ENCODE measurements at regions not wholly inside any gene's neighbourhood (a gene's known extent, or its start where the extent isn't known, plus 50 kb on each side); places are given as distances from the start of the nearest gene placed in this dataset.
"Not testable (repeated sequence)": the region's sequence is repeated elsewhere in the genome, so short reads cannot be mapped to it uniquely, and the experiment has no call there.

DNA sequence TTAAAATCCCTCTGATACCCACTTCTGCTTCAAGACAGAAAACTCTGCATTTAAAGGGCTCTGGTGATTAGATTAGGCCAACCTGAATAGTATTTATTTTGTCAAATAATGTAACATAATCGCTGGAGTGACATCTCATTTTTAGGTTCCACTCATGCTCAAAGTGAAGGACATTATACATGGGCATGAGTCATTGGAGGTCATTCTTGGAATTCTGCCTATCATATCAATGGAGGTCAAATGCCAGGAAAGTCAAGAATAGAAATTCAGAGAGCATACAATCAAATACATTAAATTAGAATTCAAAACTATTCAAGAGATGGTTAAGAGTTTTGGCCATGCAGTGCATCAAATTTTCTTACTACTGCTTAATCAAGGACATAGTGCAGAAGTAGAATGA lies 50.8 kb upstream of the PRSS1 start:
- DNase-seq (ENCODE audit: low read depth): no peak

DNA sequence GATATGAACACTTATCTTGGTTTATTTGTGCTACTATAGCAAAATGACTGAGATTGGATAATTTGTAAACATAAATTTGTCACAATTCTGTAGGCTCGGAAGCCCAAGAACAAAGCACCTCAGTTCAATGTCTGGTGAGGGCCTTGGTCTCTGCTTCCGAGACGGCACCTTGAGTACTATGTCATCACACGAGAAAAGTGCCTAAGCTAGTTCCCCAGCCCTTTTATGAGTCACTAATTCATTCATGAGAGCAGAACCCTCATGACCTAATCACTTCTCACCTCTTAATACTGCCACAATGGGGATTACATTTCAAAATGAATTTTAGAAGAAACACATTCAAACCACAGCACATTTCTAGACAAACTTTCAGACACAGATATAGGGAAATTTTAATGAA lies 52.0 kb upstream of the PRSS1 start:
- DNase-seq (ENCODE audit: low read depth): no peak

DNA sequence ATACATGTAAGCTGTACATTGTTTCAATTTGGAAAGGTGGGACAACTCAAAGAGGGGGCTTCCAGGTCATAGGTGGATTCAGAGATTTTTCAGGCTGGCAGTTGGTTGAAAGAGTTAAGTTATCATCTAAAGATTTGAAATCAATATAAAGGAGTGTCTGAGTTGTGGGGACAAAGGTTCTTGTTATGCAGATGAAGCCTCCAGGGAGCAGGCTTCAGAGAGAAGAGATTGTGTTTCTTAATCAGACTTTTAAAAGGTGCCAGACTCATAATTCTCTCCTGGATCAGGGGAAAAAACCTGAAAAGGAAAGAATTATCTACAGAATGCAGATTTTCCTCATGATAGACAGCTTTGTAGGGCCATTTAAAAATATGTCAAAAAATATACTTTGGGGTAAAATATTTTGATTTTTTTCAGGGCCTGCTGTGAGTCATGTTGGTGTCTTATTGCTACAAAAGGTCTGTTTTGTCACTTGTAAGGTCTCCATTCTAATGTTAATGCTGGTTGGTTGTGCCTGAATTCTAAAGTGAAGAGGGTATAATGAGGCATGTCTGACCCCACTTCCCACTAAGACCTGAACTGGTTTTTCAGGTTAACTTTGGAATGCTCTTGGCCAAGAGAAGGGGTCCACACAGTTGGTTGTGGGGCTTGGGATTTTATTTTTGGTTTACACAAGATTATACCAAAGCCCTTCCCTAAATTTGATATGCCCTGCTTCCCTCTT lies 52.7 kb upstream of the PRSS1 start:
- no peak for DNase-seq (ENCODE audit: low read depth)

DNA sequence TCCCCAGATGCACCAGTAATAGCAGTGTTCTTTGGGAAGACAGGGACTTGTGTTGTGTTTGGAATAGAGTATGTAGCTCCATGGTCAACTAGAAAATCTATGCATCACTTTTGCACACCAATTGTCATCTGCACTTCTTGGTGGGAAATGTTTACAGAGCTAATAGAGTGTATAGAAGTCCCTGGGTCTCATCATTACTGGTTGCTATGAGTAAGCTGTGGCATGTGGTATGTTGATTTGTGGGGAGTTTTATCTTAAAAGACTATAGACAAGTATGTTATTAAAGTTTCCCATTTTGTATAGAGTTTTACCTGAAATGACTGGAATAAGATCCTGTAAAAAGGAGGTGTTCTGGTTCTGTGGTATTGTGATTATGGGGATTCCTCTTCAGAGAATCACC lies 55.4 kb upstream of the PRSS1 start:
- DNase-seq (ENCODE audit: low read depth): no peak

DNA sequence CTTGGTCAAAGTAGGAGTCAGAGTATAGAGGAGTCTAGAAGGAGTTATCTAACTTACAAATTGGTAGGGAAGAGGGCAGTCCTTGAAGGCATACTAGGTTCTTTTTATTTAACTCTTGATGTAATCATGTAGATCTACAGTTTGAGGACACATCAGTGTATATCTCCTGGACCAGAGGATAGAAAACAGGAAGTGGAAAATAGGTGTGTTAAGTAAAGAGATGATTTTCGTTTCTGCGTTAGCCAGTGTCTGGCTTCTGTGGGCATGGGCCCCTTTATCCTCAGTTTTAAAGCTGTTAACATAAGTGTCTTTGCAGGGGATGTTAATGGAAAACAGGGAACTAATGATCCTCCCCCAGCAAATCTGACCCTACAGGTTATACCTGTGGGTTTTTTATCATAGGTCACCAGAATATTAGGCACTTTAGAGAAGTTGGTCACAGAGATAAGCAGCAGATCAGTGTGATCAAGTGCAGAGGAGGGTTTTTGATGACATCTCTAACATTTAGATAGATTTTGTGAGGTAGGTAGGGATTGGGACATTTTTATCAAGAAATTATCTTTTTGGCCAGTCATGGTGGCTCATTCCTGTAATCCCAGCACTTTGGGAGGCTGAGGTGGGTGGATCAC lies 58.6 kb upstream of the PRSS1 start:
- DNase-seq (ENCODE audit: low read depth): no peak

DNA sequence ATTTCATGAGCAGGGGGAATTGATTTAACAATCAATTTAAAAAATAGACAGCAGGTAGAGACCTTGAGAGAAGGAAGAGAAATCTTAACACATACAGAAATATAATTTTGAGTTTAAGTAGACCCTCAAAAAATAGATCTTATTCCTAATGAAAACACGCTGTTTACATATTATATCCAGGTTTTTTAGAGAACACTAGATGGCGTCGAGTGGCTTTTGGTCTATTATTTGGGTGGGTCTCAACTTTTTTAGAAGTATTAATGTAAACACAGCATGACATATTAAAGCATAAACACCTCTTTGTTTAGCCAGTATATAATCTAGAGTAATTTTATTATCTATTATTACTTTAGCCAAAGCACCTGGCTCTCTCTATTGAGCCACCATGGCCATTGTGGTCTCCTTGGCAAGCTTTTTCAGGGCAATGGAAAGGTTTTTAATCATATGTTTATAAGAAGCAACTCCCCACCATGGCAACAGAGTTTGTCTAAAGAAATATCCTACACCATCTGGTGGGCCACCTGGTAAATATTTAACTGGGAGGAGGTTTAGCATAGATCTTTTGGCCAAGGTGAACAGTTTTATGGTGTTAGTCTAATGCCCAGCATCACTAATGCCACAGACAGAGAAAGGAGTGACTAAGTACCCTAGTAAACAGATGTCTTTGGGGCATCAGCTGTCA lies 59.7 kb upstream of the PRSS1 start:
- no peak for DNase-seq (ENCODE audit: low read depth)

DNA sequence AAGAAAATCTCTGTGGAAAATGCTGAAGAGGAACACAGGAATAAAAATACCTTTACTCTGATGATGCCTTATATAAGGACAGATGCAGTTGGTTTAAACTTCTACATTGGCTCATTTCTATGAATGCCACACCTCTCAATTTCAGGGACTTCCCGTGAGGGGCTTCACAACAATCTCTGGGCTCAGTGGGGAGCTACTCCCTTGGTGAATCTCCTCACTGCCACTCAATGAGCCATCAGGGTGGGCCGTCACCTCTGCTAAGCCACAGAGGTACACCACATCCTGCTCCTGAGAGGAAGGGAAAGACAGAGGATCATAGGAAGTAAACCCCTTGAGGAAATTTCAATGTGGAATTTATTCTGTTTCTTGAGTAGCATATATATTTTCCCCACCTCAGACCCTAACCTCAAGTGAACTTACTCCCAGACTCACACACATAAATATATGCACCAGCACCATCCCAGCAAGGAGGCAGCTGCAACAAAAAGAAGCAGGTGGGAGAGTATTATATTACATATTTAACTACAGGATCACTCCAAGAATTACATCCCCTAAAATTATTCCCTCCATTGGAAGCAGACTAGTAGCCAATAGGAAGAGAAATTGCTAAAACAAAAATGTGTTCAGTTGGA lies 63.3 kb upstream of the PRSS1 start:
- DNase-seq (ENCODE audit: low read depth): no peak

DNA sequence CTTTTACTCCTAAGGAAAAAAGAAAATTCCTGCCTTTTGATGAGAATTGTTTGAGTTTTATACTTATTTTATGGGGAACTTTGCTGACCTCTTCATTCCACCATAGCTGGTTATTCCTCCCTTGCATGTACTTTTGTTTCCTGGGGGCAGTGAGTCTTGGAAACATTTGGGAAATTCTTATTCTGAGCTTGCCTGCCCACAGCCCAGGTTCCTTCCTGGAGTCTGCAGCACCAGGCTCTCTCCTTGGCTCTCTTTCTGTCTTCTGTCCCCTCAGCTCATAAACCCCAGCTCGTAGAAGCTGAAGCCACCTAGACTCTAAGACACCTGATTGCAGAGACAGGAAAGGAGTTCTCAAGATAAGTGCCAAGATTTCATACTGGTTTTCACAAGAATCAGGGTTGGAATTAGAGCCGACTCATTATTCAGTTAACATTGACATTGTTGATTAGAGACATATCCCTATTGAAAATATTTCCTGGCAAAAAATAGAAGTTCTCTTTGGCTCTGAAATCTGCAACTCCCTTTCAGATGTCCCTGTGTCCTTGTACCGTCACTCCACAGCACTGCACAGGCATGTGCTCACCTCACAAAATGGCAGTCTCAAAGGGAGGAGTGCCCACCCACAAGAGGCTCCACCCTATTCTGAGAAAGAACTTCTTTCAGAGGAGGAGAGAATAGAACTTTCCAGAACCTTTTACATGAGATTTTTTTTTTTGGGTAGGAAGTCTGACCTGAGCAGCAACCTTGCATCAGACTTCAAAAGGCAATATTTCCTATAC lies 67.8 kb upstream of the PRSS1 start:
- no peak for DNase-seq (ENCODE audit: low read depth)

DNA sequence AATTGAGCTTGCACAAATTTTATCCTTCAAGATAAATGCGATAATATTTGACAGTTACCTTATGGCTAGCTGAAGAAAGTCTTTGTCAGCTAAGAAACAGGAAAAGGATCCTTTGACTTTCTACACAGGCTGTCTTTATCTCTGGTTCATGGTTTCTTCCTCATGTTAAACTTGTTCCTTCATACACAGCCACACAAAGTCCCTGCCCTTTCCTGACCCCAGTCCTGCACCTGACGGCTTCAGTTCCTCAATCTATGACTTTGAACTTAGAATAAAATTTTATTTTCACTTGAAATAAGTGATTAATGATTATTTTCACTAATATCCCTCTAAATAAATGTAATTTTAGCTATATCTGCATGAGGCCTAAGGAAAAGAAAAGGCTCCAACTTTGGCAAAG lies 77.8 kb upstream of the PRSS1 start:
- no peak for DNase-seq (ENCODE audit: low read depth)

DNA sequence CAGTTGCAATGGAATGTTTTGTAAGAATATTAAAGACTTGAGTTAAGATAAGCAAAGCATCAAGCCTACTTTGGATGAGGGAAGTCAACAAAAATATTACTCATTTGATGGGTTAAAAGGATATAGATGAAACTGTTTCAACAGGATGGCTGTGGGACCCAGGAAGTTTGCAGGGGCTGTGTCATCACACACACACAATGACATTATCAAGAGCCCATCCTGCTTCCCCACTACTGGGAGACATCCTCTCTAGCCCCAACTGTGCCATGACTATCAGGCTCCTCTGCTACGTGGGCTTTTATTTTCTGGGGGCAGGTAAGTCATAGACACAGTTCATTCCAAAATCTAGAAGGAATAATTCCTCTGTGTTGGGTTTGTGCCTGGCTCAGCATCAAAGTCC lies 78.8 kb upstream of the PRSS1 start:
- no peak for DNase-seq (ENCODE audit: low read depth)

DNA sequence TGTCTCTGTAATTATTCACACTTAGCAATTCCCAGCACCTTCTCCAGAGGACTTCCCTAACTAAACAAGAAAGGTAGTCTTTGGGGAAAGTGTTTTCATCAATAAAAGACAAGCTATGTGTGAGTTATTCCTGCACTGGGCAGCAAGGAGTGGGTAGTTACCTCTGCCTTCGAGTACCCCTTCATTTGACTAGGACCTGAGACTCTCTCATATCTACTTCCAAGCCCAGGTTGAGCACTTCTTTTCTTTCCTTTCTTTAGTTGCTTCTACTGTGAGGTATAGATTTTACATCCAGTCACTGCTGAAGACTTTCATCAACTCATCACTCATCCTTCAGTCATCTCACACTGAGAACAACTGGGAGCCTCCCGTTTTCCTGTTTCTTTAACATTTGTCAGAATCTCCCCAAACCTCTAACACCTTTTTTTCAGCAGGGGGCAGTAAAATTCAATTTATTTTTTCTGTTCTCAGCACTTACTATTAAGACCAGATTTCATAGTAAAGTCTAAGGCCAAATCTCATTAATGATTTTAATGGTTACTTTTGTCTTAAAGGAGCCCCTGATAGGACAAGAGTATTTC lies 80.1 kb upstream of the PRSS1 start:
- DNase-seq (ENCODE audit: low read depth): no peak

DNA sequence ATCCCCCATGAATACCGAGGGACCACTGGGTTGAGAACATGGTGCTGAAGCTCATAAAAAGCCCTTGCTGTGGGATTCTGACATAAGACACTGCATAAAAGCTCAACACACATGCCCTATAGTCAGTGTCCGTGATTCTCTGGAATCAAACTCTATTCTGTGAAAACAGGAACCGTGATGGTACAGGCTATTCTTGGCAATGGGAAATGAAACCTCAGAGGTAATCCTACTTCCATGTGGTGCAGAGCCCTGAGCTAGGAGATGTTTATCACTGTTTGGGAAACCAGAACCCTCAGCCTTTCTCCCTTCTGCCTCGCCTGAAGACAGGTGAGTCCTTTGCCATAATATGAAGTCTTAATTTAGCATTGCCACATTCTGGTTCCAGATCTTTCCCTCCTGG lies 80.8 kb upstream of the PRSS1 start:
- no peak for DNase-seq (ENCODE audit: low read depth)

DNA sequence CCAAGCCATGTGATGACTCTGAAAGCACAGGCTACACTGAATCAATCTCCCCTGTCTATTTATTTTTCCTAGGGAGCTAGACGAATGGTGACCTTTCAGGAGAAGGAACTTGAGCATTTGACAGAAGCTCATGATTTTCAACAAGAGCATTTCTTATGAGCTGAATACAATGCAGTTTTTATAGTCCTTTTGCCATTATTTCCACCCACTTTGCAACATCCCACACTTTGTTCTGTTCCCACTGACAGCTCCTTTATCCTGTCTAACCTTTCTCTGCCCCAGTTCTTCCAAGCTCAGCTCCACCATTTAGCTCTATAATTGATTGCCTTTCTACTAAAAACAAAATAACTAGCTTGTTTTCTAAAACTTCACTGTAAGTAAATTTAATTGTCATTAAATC lies 91.9 kb upstream of the PRSS1 start:
- DNase-seq (ENCODE audit: low read depth): no peak

DNA sequence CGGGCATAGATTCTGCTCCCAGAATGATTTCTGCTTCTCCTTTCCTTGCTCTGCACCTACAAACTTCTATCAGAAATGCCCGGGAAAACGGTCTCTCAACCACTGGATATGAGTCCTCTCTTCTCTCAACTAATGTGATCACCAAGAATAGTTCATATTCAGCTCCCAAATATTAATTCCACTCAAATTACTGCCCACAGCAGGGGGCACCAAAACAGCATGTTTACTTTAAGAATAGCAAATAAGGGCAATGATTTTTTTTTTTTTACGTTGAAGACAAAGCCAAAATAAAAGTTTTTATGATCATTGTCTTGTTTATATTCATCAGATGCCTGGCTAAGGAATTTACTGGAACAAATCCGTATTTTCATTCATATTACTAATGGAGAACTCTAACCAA lies 94.9 kb upstream of the PRSS1 start:
- DNase-seq (ENCODE audit: low read depth): no peak

DNA sequence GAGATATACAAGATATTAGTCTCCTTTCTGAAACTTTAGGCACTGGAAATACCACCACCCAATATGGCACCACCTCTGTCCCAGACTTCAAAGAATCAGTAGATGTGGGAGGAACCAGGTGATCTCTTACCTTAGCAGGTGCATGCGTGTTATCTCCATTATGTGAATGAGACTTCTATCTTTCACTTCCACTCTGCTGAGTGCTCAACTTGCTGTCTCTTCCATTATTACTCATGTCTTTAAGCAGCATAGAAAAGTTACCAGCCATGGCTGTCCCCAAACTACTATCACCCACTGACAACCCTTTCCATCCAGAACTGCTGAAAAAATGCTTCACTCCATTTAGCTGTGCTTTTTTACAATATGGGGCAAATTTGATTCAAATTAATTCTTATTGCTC lies 101.5 kb upstream of the PRSS1 start:
- DNase-seq (ENCODE audit: low read depth): no peak

DNA sequence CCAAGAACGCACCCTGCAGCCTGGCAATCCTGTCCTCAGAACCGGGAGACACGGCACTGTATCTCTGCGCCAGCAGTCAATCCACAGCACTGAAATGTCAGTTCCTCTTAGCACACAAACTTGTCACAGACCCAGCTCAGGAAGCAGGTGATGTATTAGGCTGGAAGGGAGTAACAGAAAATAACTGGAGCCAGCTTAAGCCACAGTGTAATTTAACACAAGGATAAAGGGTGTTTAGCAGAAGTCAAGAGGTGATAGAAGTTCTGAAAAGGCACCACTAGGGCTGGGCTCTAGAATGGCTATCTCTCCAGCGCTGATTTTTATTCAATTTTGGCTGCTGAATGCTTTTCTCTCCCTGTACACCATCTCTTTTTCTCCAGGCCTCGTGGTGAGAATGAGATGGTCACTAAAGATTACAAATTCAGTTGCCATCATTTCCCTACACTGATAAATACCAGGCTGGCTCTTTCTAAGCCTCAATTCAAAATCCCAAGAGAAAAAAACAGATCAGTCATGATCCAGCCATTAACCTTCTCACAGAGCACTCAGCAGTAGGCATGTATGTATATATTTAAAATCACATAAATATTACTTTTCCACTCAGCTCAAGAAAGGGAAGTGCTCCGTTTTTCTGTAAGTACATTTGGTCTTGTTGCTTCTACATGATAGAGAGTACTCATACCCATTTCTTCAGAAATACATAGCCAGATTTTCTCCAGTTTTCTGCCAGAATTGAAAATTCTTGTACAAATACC lies 102.7 kb upstream of the PRSS1 start:
- DNase-seq (ENCODE audit: low read depth): no peak

DNA sequence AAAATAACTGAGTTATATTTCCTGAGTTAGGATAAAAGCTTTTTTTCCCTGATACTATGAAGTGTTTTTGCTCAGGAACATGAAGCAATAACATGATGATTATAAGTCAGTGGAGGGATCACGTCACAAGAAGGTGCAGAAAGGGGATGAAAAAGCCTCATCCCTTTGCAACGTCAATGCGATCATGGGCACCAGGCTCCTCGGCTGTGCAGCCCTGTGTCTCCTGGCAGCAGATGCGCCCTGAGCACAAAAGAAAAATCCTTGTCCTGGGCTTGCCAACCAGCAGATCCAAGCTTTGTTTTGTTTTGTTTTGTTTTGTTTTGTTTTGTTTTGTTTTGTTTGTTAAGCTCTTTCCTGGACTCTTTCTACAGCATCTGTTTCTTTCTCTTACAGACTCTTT lies 103.5 kb upstream of the PRSS1 start:
- DNase-seq (ENCODE audit: low read depth): no peak

DNA sequence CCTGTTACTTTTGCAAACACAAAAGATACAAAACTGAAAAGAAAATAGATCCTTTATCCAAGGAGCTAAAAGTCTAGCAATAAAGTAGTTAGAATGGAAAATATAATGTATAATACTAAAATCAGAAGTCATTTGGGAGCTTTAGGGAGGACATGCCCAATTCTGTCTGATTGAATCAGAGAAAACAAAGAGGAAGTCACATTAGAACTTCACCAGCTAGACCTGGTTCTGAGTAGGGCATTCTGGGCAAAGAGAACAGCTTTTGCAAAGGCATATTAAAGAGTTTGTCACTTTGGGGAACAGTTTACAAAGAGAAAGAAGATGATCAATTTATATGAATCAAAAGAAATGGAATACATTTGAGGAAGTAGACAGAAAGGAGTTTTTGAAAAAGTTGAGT lies 107.0 kb upstream of the PRSS1 start:
- no peak for DNase-seq (ENCODE audit: low read depth)

DNA sequence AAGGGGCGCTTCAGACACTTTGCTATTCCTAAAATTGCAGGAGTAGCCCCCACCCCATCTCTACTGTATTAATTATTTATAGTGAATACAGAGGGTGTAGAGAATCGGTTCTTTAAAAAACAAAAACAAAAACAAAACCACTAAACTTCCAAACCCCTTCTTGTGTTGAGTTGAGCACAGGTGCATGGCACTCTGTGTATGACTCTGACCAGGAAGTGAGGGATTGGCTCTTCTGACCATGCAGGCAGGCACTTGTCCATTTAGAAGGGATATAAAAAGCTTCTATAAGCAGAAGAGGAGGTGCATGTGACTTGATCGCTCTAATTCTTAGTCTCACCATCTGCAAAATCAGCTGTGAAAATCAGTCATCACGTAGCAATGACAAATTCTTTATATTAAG lies 108.0 kb upstream of the PRSS1 start:
- not testable (repeated sequence) for DNase-seq (ENCODE audit: low read depth)

DNA sequence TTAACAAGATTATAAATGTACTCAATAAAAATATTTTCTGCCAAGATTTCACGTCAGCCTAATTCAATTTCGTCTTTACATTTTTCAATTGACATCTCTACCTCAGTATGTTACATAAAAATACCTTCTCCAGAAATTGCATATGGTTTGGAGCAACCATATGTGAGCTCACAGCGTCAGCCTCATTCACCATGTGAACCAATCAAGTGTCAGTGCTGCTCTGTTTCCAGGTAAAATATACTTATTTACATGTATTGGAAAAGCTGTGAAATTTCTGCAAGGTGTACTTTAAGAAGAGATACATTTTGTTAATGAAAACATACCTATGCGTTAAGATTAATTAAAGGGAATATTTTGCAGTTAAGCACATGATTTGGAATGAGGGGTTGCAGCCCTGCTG lies 110.7 kb upstream of the PRSS1 start:
- no peak for DNase-seq (ENCODE audit: low read depth)

DNA sequence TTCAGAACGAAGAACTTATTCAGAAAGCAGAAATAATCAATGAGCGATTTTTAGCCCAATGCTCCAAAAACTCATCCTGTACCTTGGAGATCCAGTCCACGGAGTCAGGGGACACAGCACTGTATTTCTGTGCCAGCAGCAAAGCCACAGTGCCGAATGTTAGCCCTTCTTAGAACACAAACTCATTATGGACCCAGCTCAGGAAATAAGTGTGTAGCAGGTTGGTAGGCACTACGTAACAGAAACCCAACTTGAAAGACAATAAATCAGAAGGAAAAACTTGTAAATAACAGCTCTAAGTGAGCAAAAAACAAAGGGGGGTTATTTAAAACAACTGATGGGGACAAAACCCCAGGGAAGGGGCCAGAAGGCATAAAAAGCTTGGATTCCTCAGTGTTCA lies 112.0 kb upstream of the PRSS1 start:
- DNase-seq (ENCODE audit: low read depth): no peak
